Transverse colon (tissue), 3 donors: ENCODE measurements at regions not wholly inside any gene's neighbourhood (a gene's known extent, or its start where the extent isn't known, plus 50 kb on each side); places are given as distances from the start of the nearest gene placed in this dataset.
"Not testable (repeated sequence)": the region's sequence is repeated elsewhere in the genome, so short reads cannot be mapped to it uniquely, and the experiment has no call there.

ENCODE experiments used
- CTCF ChIP-seq, 5 experiments: fragments of 200-600 bp in 3 of 5; fragments of 450-650 bp in 2 of 5; sonication (generic) in 3 of 5; IDR thresholded peaks; 1 replicate in 2 of 5; 2 replicates in 3 of 5; pipeline ENCODE4 v1.5.1; 2016 to 2017; ENCODE audit warnings: antibody characterized with exemption in 5 of 5, inconsistent platforms in 3 of 5, mild to moderate bottlenecking in 2 of 5, moderate library complexity in 1 of 5
- POLR2A ChIP-seq: fragments of 450-650 bp; IDR thresholded peaks from one replicate; pipeline ENCODE4 v1.6.1; 2016; ENCODE audit warnings: antibody characterized with exemption, mild to moderate bottlenecking, moderate library complexity

- not testable (repeated sequence) for TF ChIP-seq CTCF (IDR thresholded peaks at IDR 0.05); POLR2A
Observed at GRCh38 chr11:3453596-3454256, 74.8 kb upstream of the ZNF195 start.
